Right atrium auricular region (tissue), 2 donors: ENCODE measurements at regions not wholly inside any gene's neighbourhood (a gene's known extent, or its start where the extent isn't known, plus 50 kb on each side); places are given as distances from the start of the nearest gene placed in this dataset.

Source experiments
- DNase-seq: peaks from one replicate; pipeline ENCODE4 v3.0.0-alpha.2; 2019; ENCODE audit warnings: low spot score
- H3K27ac ChIP-seq, 2 donors: fragments of 200-600 bp; sonication (generic); 1 replicate in 1 of 2; 2 replicates in 1 of 2; pipeline ENCODE4 v1.5.1; 2016 to 2019
- H3K27me3 ChIP-seq, 2 donors: fragments of 200-600 bp; sonication (generic); one replicate each; pipeline versions ENCODE4 v1.5.1 to v1.6.0; 2017 to 2019
- H3K36me3 ChIP-seq: fragments of 200-600 bp; sonication (generic); one replicate; pipeline ENCODE4 v1.5.1; 2016
- H3K4me1 ChIP-seq, 2 donors: fragments of 200-600 bp; sonication (generic); one replicate each; pipeline versions ENCODE4 v1.5.1 to v1.6.0; 2017 to 2019
- H3K4me3 ChIP-seq, 2 donors: fragments of 200-600 bp; sonication (generic); 1 replicate in 1 of 2; 2 replicates in 1 of 2; pipeline ENCODE4 v1.5.1; 2017 to 2019; ENCODE audit warnings: mild to moderate bottlenecking in 1 of 2, moderate library complexity in 1 of 2
- H3K9me3 ChIP-seq, 2 donors: fragments of 200-600 bp; sonication (generic); one replicate each; pipeline ENCODE4 v1.5.1; 2019
- TF ChIP-seq, protein P1 (sequence below), 2 donors: fragments of 200-600 bp; sonication (generic); IDR thresholded peaks; one replicate each; pipeline ENCODE4 v1.5.1; 2019; ENCODE audit warnings: antibody characterized with exemption in 2 of 2

DNA sequence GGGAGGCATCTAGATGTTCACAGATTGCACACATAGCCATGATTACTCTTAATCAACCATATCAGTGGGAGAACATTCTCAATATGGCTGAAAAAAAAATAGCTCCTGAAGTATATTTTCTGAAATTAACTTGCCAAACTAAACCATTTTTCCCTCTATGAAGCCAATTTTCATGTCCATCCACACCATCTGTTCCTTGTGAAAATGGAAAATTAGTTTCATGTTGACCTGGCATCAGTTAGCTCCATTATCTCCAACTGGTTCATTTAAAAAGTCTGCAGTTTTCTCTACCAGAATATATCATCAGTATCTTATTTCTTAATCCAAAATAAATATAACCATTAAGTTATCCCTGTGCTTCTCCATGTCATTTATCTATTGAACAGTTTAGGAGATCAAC lies 138.8 kb upstream of the CDH10 start:
- Histone ChIP-seq H3K27me3 (no peaks in the 10 kb centered on the region), H3K27ac (no peak overlapping the region), H3K4me3 (no peak overlapping the region), H3K4me1 (no peaks in the 10 kb centered on the region), H3K9me3 (no peaks in the 10 kb centered on the region), H3K36me3 (no peaks in the 10 kb centered on the region)
- TF ChIP-seq, protein P1, sequence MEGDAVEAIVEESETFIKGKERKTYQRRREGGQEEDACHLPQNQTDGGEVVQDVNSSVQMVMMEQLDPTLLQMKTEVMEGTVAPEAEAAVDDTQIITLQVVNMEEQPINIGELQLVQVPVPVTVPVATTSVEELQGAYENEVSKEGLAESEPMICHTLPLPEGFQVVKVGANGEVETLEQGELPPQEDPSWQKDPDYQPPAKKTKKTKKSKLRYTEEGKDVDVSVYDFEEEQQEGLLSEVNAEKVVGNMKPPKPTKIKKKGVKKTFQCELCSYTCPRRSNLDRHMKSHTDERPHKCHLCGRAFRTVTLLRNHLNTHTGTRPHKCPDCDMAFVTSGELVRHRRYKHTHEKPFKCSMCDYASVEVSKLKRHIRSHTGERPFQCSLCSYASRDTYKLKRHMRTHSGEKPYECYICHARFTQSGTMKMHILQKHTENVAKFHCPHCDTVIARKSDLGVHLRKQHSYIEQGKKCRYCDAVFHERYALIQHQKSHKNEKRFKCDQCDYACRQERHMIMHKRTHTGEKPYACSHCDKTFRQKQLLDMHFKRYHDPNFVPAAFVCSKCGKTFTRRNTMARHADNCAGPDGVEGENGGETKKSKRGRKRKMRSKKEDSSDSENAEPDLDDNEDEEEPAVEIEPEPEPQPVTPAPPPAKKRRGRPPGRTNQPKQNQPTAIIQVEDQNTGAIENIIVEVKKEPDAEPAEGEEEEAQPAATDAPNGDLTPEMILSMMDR (IDR thresholded peaks at IDR 0.05): no peak
- DNase-seq: no peak

DNA sequence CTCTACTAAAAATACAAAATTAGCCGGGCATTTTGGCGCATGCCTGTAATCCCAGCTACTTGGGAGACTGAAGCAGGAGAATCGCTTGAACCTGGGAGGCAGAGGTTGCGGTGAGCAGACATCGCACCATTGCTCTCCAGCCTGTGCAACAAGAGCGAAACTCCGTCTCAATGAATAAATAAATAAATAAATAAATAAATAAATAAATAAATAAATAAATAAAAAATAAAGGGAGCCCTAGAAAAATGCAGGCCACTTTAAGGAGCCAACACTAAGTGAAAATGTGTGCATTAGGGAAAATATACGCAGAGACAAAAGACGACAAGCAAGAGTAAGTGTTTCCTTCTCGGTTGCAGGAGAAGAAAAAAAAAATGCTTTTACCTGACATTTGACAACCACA lies 132.6 kb upstream of the CDH10 start:
- Histone ChIP-seq H3K4me3 (no peak overlapping the region), H3K36me3 (no peaks in the 10 kb centered on the region)
- TF ChIP-seq, protein P1 (IDR thresholded peaks at IDR 0.05): no peak

DNA sequence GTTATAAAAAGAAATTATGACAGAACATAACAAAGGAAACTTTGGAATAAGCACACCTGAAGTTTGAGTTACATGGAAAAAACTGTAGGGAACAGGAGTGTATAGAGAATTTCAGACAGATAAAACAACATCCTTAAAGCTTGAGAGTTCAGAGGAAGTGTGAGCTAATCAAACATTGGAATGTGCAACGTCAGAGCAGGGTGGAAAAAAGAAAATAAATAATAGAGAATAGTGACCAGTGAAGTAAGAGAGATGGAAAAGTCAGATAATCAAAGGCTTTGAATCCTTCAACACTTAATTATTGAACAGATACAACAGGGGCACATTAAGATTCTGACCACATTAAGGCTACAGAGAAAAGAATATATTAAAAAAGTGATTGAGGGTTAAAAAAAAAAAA lies 128.5 kb upstream of the CDH10 start:
- DNase-seq: no peak
- Histone ChIP-seq H3K27me3 (no peaks in the 10 kb centered on the region), H3K27ac (no peak overlapping the region), H3K4me1 (no peaks in the 10 kb centered on the region), H3K9me3 (no peaks in the 10 kb centered on the region), H3K4me3 (no peak overlapping the region), H3K36me3 (no peaks in the 10 kb centered on the region)
- TF ChIP-seq, protein P1 (IDR thresholded peaks at IDR 0.05): no peak

More for the DNA sequence above, 132.6 kb upstream of the CDH10 start:
- H3K27me3 ChIP-seq: no peaks in the 10 kb centered on the region
- no peaks in the 10 kb centered on the region for H3K9me3 ChIP-seq
- no peaks in the 10 kb centered on the region for H3K4me1 ChIP-seq
- DNase-seq: no peak
- no peak overlapping the region for H3K27ac ChIP-seq

DNA sequence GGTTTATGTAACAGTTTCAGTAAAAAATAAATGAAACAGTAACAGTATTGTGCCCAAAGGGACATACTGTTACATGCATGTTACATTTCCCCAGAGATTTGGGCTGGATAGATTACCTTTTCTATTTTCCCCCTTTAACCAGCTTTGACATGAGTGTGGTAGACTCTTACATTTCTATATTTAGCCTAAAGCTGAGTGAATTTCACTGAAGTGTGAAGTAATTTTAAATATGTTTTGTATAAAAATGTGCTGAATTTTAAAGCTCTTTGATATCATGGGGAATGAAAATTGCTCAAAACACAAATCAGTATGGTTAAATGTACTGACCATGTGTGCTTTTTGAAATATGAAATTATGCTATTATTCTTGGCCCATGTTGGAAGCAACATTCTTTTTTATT lies 122.3 kb upstream of the CDH10 start:
- Histone ChIP-seq H3K36me3 (no peaks in the 10 kb centered on the region), H3K4me3 (no peak overlapping the region), H3K27ac (no peak overlapping the region), H3K27me3 (no peaks in the 10 kb centered on the region), H3K9me3 (peaks cover 0 to 5% of the 10 kb centered on the region in 2 donors), H3K4me1 (no peaks in the 10 kb centered on the region)
- TF ChIP-seq, protein P1 (IDR thresholded peaks at IDR 0.05): no peak
- DNase-seq: no peak

DNA sequence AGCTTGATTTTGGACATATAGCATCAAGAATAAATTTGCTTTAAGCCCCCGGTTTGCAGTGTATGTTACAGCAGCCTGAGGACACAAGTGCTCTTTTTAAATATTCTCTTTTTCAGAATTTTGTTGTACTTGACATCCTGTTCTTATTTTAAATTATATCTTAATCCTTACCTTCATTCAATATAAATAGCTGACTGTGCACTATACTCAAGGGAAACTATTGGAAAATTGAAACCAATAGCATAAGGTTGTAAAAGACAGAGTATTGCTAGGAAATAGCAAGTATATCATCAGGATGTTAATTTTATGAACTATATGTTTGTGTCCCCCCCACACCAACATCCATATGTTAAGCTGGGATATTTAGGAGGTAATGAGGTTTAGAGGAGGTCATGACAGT lies 120.4 kb upstream of the CDH10 start:
- Histone ChIP-seq H3K4me1 (no peaks in the 10 kb centered on the region), H3K4me3 (no peak overlapping the region), H3K9me3 (peaks cover 0 to 19% of the 10 kb centered on the region in 2 donors), H3K27me3 (no peaks in the 10 kb centered on the region), H3K27ac (no peak overlapping the region), H3K36me3 (no peaks in the 10 kb centered on the region)
- DNase-seq: no peak
- TF ChIP-seq, protein P1 (IDR thresholded peaks at IDR 0.05): no peak

DNA sequence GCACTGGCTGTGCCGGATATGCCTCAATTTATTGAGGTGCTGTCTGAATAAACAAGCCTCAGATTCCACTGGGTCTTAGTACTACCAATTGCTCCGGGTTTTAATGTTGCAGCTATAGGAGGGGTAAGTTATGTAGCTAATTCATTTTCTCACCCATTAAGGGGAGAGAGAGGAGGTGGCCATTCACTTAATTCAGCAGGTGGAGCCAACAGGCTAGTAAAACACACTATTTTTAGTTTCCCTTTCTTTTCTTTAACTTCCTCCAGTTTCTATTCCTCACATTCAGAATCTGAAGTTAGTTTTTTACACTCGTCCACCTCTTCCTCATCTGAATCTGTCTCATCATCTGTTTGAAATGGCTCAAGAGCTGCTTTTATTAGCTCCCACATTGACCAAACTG lies 105.6 kb upstream of the CDH10 start:
- H3K4me1 ChIP-seq: no peaks in the 10 kb centered on the region
- DNase-seq: no peak
- no peaks in the 10 kb centered on the region for H3K9me3 ChIP-seq
- no peaks in the 10 kb centered on the region for H3K36me3 ChIP-seq
- TF ChIP-seq, protein P1 (IDR thresholded peaks at IDR 0.05): no peak
- H3K27ac ChIP-seq: no peak overlapping the region
- no peak overlapping the region for H3K4me3 ChIP-seq
- H3K27me3 ChIP-seq: no peaks in the 10 kb centered on the region
